ENCODE measurements at regions not wholly inside any gene's neighbourhood (a gene's known extent, or its start where the extent isn't known, plus 50 kb on each side); places are given as distances from the start of the nearest gene placed in this dataset.

- TF ChIP-seq, protein P1, sequence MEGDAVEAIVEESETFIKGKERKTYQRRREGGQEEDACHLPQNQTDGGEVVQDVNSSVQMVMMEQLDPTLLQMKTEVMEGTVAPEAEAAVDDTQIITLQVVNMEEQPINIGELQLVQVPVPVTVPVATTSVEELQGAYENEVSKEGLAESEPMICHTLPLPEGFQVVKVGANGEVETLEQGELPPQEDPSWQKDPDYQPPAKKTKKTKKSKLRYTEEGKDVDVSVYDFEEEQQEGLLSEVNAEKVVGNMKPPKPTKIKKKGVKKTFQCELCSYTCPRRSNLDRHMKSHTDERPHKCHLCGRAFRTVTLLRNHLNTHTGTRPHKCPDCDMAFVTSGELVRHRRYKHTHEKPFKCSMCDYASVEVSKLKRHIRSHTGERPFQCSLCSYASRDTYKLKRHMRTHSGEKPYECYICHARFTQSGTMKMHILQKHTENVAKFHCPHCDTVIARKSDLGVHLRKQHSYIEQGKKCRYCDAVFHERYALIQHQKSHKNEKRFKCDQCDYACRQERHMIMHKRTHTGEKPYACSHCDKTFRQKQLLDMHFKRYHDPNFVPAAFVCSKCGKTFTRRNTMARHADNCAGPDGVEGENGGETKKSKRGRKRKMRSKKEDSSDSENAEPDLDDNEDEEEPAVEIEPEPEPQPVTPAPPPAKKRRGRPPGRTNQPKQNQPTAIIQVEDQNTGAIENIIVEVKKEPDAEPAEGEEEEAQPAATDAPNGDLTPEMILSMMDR (IDR thresholded peaks at IDR 0.05): no peak
- no peak for TF ChIP-seq POLR2A (IDR thresholded peaks at IDR 0.05)
These were observed 385.1 kb downstream of the ZNF536 start for GRCh38 chr19:30757104-30757836.

Measured in adrenal gland (tissue), 5 donors.